GM06990 (cell line): ENCODE measurements at regions not wholly inside any gene's neighbourhood (a gene's known extent, or its start where the extent isn't known, plus 50 kb on each side); places are given as distances from the start of the nearest gene placed in this dataset.

Experiments
- DNase-seq: peaks from one replicate; pipeline ENCODE4 v3.0.0-alpha.2; 2011; ENCODE audit not compliant: insufficient read length; ENCODE audit errors: extremely low read depth
- H3K27me3 ChIP-seq: replicated peaks from 2 replicates; pipeline ENCODE4 v1.6.0; 2011; ENCODE audit warnings: low read length; ENCODE audit not compliant: control insufficient read depth, insufficient read depth
- H3K36me3 ChIP-seq: 2 replicates; pipeline ENCODE4 v1.5.1; 2011; ENCODE audit warnings: low read length; ENCODE audit not compliant: control insufficient read depth, insufficient read depth
- H3K4me3 ChIP-seq: replicated peaks from 2 replicates; pipeline ENCODE4 v1.5.1; 2011; ENCODE audit warnings: low read depth, mild to moderate bottlenecking, control low read depth, low read length
- CTCF ChIP-seq: IDR thresholded peaks from 2 replicates; pipeline ENCODE4 v1.5.1; 2011; ENCODE audit warnings: low read length, control low read depth, mild to moderate bottlenecking, inconsistent platforms; ENCODE audit not compliant: insufficient read depth, poor library complexity, severe bottlenecking

GRCh38 chr5:82551840-82552385 is 273.8 kb upstream of the RPS23 start:
- no peak for TF ChIP-seq CTCF
- H3K36me3 ChIP-seq: no peaks in the 10 kb centered on the region
- H3K27me3 ChIP-seq: no peaks in the 10 kb centered on the region
- DNase-seq: no peak
- no peak overlapping the region for H3K4me3 ChIP-seq

DNA sequence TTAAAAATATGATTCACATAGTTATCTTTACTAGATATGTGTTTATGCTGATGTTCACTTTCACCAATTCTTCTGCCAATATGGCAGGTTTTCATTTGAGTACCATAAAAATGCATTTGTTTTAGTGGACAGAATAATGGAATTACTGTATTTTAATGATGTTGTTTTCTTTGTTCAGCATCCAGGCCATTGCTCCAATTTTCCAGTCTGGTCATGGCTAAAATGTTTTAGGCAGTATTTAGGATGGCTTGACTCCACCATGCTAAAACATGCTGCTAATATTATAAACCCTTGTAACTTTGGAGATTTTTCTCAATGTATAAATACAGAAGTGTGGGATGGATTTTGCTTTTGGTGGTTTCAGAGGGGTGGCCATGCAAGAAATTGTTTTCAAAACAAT is 273.0 kb upstream of the RPS23 start:
- Histone ChIP-seq H3K36me3 (no peaks in the 10 kb centered on the region), H3K27me3 (no peaks in the 10 kb centered on the region), H3K4me3 (no peak overlapping the region)
- TF ChIP-seq CTCF: no peak
- no peak for DNase-seq

DNA sequence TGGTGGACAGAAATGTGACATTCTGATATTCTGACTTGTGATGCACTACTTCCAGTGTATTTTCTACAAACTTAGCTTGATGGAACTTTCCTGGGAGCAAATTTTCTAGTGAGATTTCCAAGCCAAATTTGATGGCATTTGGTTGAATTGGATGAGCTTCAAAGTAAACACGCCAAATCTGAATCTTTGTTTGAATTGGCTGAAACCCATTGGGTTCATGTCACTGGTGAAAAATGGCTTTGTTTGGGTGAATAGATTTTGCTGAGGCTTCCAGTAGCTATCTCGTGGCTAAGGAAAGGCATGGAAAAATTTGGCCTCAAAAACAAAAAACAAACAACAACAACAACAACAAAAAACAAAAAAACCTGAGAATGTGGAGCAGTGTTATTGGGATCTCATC is 271.1 kb upstream of the RPS23 start:
- no peak overlapping the region for H3K4me3 ChIP-seq
- TF ChIP-seq CTCF: no peak
- DNase-seq: no peak
- H3K36me3 ChIP-seq: no peaks in the 10 kb centered on the region
- H3K27me3 ChIP-seq: no peaks in the 10 kb centered on the region

DNA sequence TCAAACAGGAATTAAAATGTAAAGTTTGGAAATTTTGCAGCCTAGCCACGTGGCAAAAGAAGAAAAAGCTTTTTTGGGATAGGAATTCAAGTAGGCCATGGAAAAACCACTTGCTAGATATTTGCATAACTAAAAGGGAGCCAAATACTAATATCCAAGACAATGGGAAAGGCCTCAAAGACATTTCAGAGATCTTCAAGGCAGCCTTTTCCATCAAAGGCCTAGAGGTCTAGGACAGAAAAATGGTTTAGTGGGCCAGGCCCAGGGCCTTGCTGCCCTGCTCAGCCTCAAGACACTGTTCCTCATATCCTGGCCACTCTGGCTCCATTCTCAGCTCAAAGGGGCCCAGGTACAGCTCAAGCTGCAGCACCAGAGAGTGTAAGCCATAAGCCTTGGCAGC is 265.9 kb upstream of the RPS23 start:
- no peak for DNase-seq
- no peaks in the 10 kb centered on the region for H3K27me3 ChIP-seq
- no peak for TF ChIP-seq CTCF
- no peaks in the 10 kb centered on the region for H3K36me3 ChIP-seq
- H3K4me3 ChIP-seq: no peak overlapping the region

DNA sequence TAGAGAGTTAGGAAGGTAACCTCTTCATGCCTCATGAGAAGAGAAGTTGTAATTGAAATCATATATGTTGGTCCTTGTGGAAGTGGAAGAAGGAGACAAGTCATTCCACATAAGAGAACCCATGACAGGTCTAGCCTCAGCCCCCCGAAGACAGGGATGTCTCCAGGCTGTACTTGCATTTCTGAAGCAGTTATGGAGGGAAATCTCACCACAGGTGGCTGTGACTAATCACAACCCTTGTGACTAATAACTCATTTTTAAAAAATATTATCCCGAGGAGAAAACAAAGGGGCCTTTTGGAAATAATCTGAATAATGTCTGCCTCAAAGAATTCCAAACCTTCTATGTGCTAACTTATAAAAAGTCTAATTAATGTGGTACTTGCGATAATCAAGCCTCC is 262.1 kb upstream of the RPS23 start:
- no peak for DNase-seq
- Histone ChIP-seq H3K4me3 (no peak overlapping the region), H3K36me3 (no peaks in the 10 kb centered on the region), H3K27me3 (no peaks in the 10 kb centered on the region)
- no peak for TF ChIP-seq CTCF
